Liver (tissue), 8 donors: ENCODE measurements at regions not wholly inside any gene's neighbourhood (a gene's known extent, or its start where the extent isn't known, plus 50 kb on each side); places are given as distances from the start of the nearest gene placed in this dataset.

Experiments used
- DNase-seq: peaks from one replicate; pipeline ENCODE4 v3.0.0-alpha.2; 2017; ENCODE audit warnings: low spot score
- H3K27ac ChIP-seq, 2 donors: one replicate each; pipeline ENCODE4 v1.7.0; 2013; ENCODE audit warnings: inconsistent platforms in 2 of 2, low read length in 2 of 2, control low read depth in 1 of 2, low read depth in 1 of 2, mild to moderate bottlenecking in 1 of 2
- H3K27me3 ChIP-seq, 4 donors: one replicate each; pipeline versions ENCODE4 v1.6.1 to v1.7.0; 2013; ENCODE audit warnings: low read length in 3 of 4, inconsistent platforms in 1 of 4, mild to moderate bottlenecking in 1 of 4, moderate library complexity in 1 of 4; ENCODE audit not compliant: control insufficient read depth in 4 of 4, insufficient read depth in 4 of 4
- H3K36me3 ChIP-seq, 4 donors: one replicate each; pipeline versions ENCODE4 v1.6.1 to v1.7.0; 2013; ENCODE audit warnings: low read length in 3 of 4, mild to moderate bottlenecking in 3 of 4, low read depth in 1 of 4, moderate library complexity in 1 of 4; ENCODE audit not compliant: control insufficient read depth in 4 of 4, insufficient read depth in 3 of 4
- H3K4me1 ChIP-seq, 4 donors: one replicate each; pipeline versions ENCODE4 v1.6.1 to v1.7.0; 2013; ENCODE audit warnings: low read length in 3 of 4, mild to moderate bottlenecking in 3 of 4, moderate library complexity in 1 of 4; ENCODE audit not compliant: control insufficient read depth in 4 of 4, insufficient read depth in 4 of 4
- H3K4me3 ChIP-seq, 3 donors: one replicate each; pipeline versions ENCODE4 v1.6.1 to v1.7.0; 2013; ENCODE audit warnings: low read length in 3 of 3, control low read depth in 1 of 3, low read depth in 1 of 3, mild to moderate bottlenecking in 1 of 3
- H3K9ac ChIP-seq, 2 donors: one replicate each; pipeline ENCODE4 v1.7.0; 2013; ENCODE audit warnings: low read length in 2 of 2, mild to moderate bottlenecking in 2 of 2, moderate library complexity in 2 of 2, control low read depth in 1 of 2, low read depth in 1 of 2
- H3K9me3 ChIP-seq, 4 donors: one replicate each; pipeline versions ENCODE4 v1.6.1 to v1.7.0; 2013; ENCODE audit warnings: low read length in 3 of 4; ENCODE audit not compliant: control insufficient read depth in 4 of 4
- ATF3 ChIP-seq: IDR thresholded peaks from 2 replicates; pipeline ENCODE4 v1.6.1; 2016; ENCODE audit warnings: antibody characterized with exemption
- CTCF ChIP-seq: fragments of 150-350 bp; IDR thresholded peaks from 2 replicates; pipeline ENCODE4 v1.5.1; 2017; ENCODE audit warnings: improper control_type of control experiment, low read depth, low read length; ENCODE audit not compliant: missing input control
- EGR1 ChIP-seq, 2 donors: IDR thresholded peaks; 2 replicates each; pipeline ENCODE4 v1.6.1; 2016 to 2018; ENCODE audit warnings: antibody characterized with exemption in 2 of 2, low read depth in 2 of 2
- FOXA2 ChIP-seq: IDR thresholded peaks from 2 replicates; pipeline ENCODE4 v1.6.1; 2016; ENCODE audit warnings: antibody characterized with exemption
- GABPA ChIP-seq, 2 donors: IDR thresholded peaks in 1 of 2; conservative IDR thresholded peaks in 1 of 2; 2 replicates each; pipeline ENCODE4 v1.6.1; 2016; ENCODE audit warnings: antibody characterized with exemption in 2 of 2, mild to moderate bottlenecking in 1 of 2, moderate library complexity in 1 of 2
- HNF4A ChIP-seq, 2 donors: conservative IDR thresholded peaks; 2 replicates each; pipeline ENCODE4 v1.6.1; 2016; ENCODE audit warnings: antibody characterized with exemption in 2 of 2, mild to moderate bottlenecking in 2 of 2
- HNF4G ChIP-seq: IDR thresholded peaks from 2 replicates; pipeline ENCODE4 v1.6.1; 2016; ENCODE audit warnings: antibody characterized with exemption
- JUND ChIP-seq, 2 donors: IDR thresholded peaks; 2 replicates each; pipeline ENCODE4 v1.6.1; 2016; ENCODE audit warnings: antibody characterized with exemption in 2 of 2
- MAX ChIP-seq: IDR thresholded peaks from 2 replicates; pipeline ENCODE4 v1.6.1; 2016; ENCODE audit warnings: antibody characterized with exemption
- NR2F2 ChIP-seq: IDR thresholded peaks from 2 replicates; pipeline ENCODE4 v1.6.1; 2016; ENCODE audit warnings: antibody characterized with exemption
- RAD21 ChIP-seq, 2 donors: IDR thresholded peaks; 2 replicates each; pipeline ENCODE4 v1.6.1; 2016; ENCODE audit warnings: antibody characterized with exemption in 2 of 2, mild to moderate bottlenecking in 2 of 2
- REST ChIP-seq: IDR thresholded peaks from 2 replicates; pipeline ENCODE4 v1.6.1; 2016; ENCODE audit warnings: antibody characterized with exemption, mild to moderate bottlenecking
- RXRA ChIP-seq, 2 donors: IDR thresholded peaks; 2 replicates each; pipeline ENCODE4 v1.6.1; 2017 to 2018; ENCODE audit warnings: antibody characterized with exemption in 2 of 2, mild to moderate bottlenecking in 1 of 2
- SP1 ChIP-seq: IDR thresholded peaks from 2 replicates; pipeline ENCODE4 v1.6.1; 2018; ENCODE audit warnings: antibody characterized with exemption, mild to moderate bottlenecking
- YY1 ChIP-seq: IDR thresholded peaks from 2 replicates; pipeline ENCODE4 v1.6.1; 2016; ENCODE audit warnings: antibody characterized with exemption, mild to moderate bottlenecking
- ZBTB33 ChIP-seq: IDR thresholded peaks from 2 replicates; pipeline ENCODE4 v1.6.1; 2016; ENCODE audit warnings: antibody characterized with exemption
- WGBS: extraction: QIAGEN DNeasy Blood & Tissue Kit; methylation state at CpG from one replicate; pipeline ENCODE4 v1.1.7; 2013; 5-methylcytosine and 5-hydroxymethylcytosine counted together
- donor health status: healthy.
- donor health status: healthy.
- donor health status: healthy.
- donor health status: healthy.
- donor health status: healthy.

- H3K4me3 ChIP-seq = no peak overlapping the region
- H3K9me3 ChIP-seq = no peaks in the 10 kb centered on the region
- WGBS = 60% methylated on average over 4 of the region's 4 CpGs
- H3K9ac ChIP-seq = no peak overlapping the region
- H3K27ac ChIP-seq = no peak overlapping the region
- no peaks in the 10 kb centered on the region for H3K36me3 ChIP-seq
- no peaks in the 10 kb centered on the region for H3K27me3 ChIP-seq
- TF ChIP-seq SP1 (no peak), REST (no peak), HNF4A (conservative IDR thresholded peaks at IDR 0.05) (no peak), CTCF (no peak), HNF4G (no peak), EGR1 (IDR thresholded peaks at IDR 0.05; ENCODE audit: low read depth in 2 of 2) (no peak), ATF3 (no peak), MAX (no peak)
- no peaks in the 10 kb centered on the region for H3K4me1 ChIP-seq
- no peak for DNase-seq
Observed at GRCh38 chr5:117675646-117676045, 1101.0 kb upstream of the SEMA6A start.

- TF ChIP-seq HNF4A (conservative IDR thresholded peaks at IDR 0.05) (no peak), RAD21 (IDR thresholded peaks at IDR 0.05) (no peak), ZBTB33 (no peak), GABPA (IDR thresholded peaks at IDR 0.05 in 1 of 2, conservative IDR thresholded peaks at IDR 0.05 in 1 of 2) (no peak), HNF4G (no peak), REST (no peak), EGR1 (IDR thresholded peaks at IDR 0.05; ENCODE audit: low read depth in 2 of 2) (no peak), JUND (IDR thresholded peaks at IDR 0.05) (no peak), YY1 (no peak), NR2F2 (no peak), FOXA2 (no peak), MAX (no peak), RXRA (IDR thresholded peaks at IDR 0.05) (no peak)
- no peaks in the 10 kb centered on the region for H3K4me1 ChIP-seq
- H3K36me3 ChIP-seq = no peaks in the 10 kb centered on the region
- H3K27ac ChIP-seq = no peak overlapping the region
- no peaks in the 10 kb centered on the region for H3K27me3 ChIP-seq
- H3K9ac ChIP-seq = no peak overlapping the region
- 70% methylated on average over 1 of the region's 1 CpG for WGBS
- no peaks in the 10 kb centered on the region for H3K9me3 ChIP-seq
- DNase-seq = no peak
- H3K4me3 ChIP-seq = no peak overlapping the region
Observed at GRCh38 chr5:117671551-117671950, 1096.9 kb upstream of the SEMA6A start.
